KMS-11 (cell line): ENCODE measurements at regions not wholly inside any gene's neighbourhood (a gene's known extent, or its start where the extent isn't known, plus 50 kb on each side); places are given as distances from the start of the nearest gene placed in this dataset.

Experiments
- H2AFZ ChIP-seq: fragments of 200-600 bp; sonication (generic); 2 replicates; pipeline ENCODE4 v1.6.1; 2016; ENCODE audit warnings: antibody characterized with exemption, mixed run types, low read depth
- H3K27ac ChIP-seq: fragments of 200-600 bp; sonication (generic); 2 replicates; pipeline ENCODE4 v1.6.1; 2016; ENCODE audit warnings: mild to moderate bottlenecking, mixed run types
- H3K27me3 ChIP-seq: fragments of 200-600 bp; sonication (generic); 2 replicates; pipeline ENCODE4 v1.6.1; 2017; ENCODE audit warnings: mild to moderate bottlenecking, low read depth, mixed run types, moderate library complexity; ENCODE audit not compliant: insufficient read depth
- H3K36me3 ChIP-seq: fragments of 200-600 bp; sonication (generic); 2 replicates; pipeline ENCODE4 v1.6.1; 2017; ENCODE audit warnings: mild to moderate bottlenecking, mixed run types; ENCODE audit not compliant: insufficient read depth
- H3K4me1 ChIP-seq: fragments of 200-600 bp; sonication (generic); 2 replicates; pipeline ENCODE4 v1.6.1; 2016; ENCODE audit warnings: mild to moderate bottlenecking, low read depth, mixed run types; ENCODE audit not compliant: poor library complexity, severe bottlenecking
- H3K4me2 ChIP-seq: fragments of 200-600 bp; sonication (generic); 2 replicates; pipeline ENCODE4 v1.7.0; 2016; ENCODE audit warnings: mild to moderate bottlenecking, mixed run types
- H3K4me3 ChIP-seq: fragments of 200-600 bp; sonication (generic); IDR thresholded peaks from 2 replicates; pipeline ENCODE4 v1.6.1; 2017; ENCODE audit warnings: low read depth, low read length, mixed read lengths; ENCODE audit not compliant: insufficient read depth
- H3K79me2 ChIP-seq: fragments of 200-600 bp; sonication (generic); 2 replicates; pipeline ENCODE4 v1.6.1; 2016; ENCODE audit warnings: low read depth, mixed run types; ENCODE audit not compliant: insufficient read depth
- H3K9ac ChIP-seq: fragments of 200-600 bp; sonication (generic); 2 replicates; pipeline ENCODE4 v1.6.1; 2016; ENCODE audit warnings: mild to moderate bottlenecking, mixed run types
- H4K20me1 ChIP-seq: fragments of 200-600 bp; sonication (generic); 2 replicates; pipeline ENCODE4 v1.6.1; 2016; ENCODE audit warnings: mild to moderate bottlenecking, mixed run types; ENCODE audit not compliant: insufficient read depth
- CTCF ChIP-seq: fragments of 200-600 bp; sonication (generic); conservative IDR thresholded peaks from 2 replicates; pipeline ENCODE4 v1.6.1; 2017; ENCODE audit warnings: low read depth, mild to moderate bottlenecking, antibody characterized with exemption, low read length, moderate library complexity, mixed read lengths

DNA sequence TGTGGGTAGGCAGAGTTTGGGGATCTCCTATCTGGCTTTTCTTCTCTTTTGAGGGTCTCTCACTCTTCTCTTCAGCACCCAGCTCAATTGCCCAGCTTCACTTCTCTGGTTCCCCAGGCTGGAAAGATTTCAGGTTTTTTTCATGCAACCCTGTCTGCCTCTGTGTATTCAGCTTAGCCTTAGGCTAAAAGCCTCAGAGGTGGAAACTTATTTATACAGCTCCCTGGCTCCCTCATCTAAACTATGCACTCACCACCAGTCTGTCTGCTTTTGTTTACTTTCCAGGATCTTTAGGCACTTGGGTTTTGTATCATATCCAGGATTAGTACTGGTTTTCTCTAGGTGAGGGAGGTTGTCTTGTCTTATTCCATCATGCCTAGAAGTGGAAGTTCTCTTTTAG lies 540.2 kb upstream of the TRPC7 start:
- no peaks in the 10 kb centered on the region for H3K79me2 ChIP-seq
- H3K36me3 ChIP-seq, result no peaks in the 10 kb centered on the region
- no peaks in the 10 kb centered on the region for H3K4me1 ChIP-seq
- no peak overlapping the region for H3K4me3 ChIP-seq
- no peak overlapping the region for H3K27ac ChIP-seq
- H3K27me3 ChIP-seq, result no peaks in the 10 kb centered on the region
- no peak overlapping the region for H2AFZ ChIP-seq
- H3K4me2 ChIP-seq, result no peak overlapping the region
- no peak for TF ChIP-seq CTCF
- no peaks in the 10 kb centered on the region for H4K20me1 ChIP-seq
- H3K9ac ChIP-seq, result no peak overlapping the region

- H3K27ac ChIP-seq, result no peak overlapping the region
- peaks cover 14% of the 10 kb centered on the region for H3K4me1 ChIP-seq
- TF ChIP-seq CTCF, result no peak
- H3K4me3 ChIP-seq, result no peak overlapping the region
- H3K4me2 ChIP-seq, result no peak overlapping the region
- no peak overlapping the region for H3K9ac ChIP-seq
- H4K20me1 ChIP-seq, result no peaks in the 10 kb centered on the region
- no peaks in the 10 kb centered on the region for H3K27me3 ChIP-seq
- H2AFZ ChIP-seq, result no peak overlapping the region
- no peaks in the 10 kb centered on the region for H3K79me2 ChIP-seq
- no peaks in the 10 kb centered on the region for H3K36me3 ChIP-seq
Measured at GRCh38 chr5:136894070-136894469, 528.7 kb upstream of the TRPC7 start.

- Histone ChIP-seq H3K36me3 (no peaks in the 10 kb centered on the region), H3K4me3 (no peak overlapping the region), H3K79me2 (no peaks in the 10 kb centered on the region), H3K27me3 (no peaks in the 10 kb centered on the region), H2AFZ (no peak overlapping the region), H3K4me1 (peaks cover 14% of the 10 kb centered on the region), H3K9ac (no peak overlapping the region), H4K20me1 (no peaks in the 10 kb centered on the region), H3K27ac (no peak overlapping the region), H3K4me2 (no peak overlapping the region)
- no peak for TF ChIP-seq CTCF
Measured at GRCh38 chr5:136892000-136892399, 526.7 kb upstream of the TRPC7 start.

DNA sequence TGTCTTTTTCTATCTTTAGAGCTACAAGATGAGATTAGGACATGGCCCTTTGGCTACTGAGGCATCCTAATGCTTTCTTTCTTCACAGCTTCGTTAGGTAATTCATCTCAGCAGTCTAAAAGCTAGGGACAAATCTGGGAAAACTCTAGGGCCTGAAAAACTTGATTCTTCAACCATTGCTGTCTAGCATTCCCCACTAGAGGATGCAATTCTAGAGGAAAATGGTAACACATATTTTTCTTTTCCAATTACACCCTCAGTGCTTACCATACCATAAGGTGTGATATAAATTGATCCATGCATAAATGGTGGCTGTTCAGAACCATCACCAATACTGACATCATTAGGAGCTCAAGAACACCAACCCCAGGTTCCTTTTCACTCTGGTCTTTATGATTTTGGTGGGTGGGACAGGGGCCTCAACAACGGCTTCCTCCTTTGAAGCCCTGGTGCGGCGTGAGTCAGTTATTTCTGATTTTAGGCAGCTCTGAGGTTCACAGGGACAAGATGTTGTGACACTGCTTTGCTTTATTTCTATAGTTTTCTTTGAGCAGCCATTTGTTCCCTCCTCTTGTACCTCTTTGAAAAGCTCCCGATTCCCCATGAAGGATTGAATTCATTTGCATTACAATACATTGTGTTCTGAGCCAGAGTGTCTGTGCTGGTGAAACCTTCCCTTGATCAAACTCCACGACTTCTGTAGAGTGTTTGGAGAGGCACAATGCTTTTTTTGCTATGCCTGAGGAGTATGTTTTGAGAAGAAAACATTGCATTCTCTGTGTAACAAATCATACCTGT lies 526.0 kb upstream of the TRPC7 start:
- Histone ChIP-seq H3K9ac (no peak overlapping the region), H3K4me3 (no peak overlapping the region)

More for the DNA sequence above, 526.0 kb upstream of the TRPC7 start:
- Histone ChIP-seq H2AFZ (no peak overlapping the region), H3K4me2 (no peak overlapping the region), H3K27me3 (no peaks in the 10 kb centered on the region), H4K20me1 (no peaks in the 10 kb centered on the region), H3K27ac (no peak overlapping the region), H3K36me3 (no peaks in the 10 kb centered on the region), H3K79me2 (no peaks in the 10 kb centered on the region), H3K4me1 (peaks cover 14% of the 10 kb centered on the region)
- no peak for TF ChIP-seq CTCF
